MM.1S (cell line): ENCODE measurements at regions not wholly inside any gene's neighbourhood (a gene's known extent, or its start where the extent isn't known, plus 50 kb on each side); places are given as distances from the start of the nearest gene placed in this dataset.

ENCODE experiments used
- CTCF ChIP-seq: fragments of 300-600 bp; sonication (generic); IDR thresholded peaks from 2 replicates; pipeline ENCODE4 v1.5.1; 2016; ENCODE audit warnings: antibody characterized with exemption, low read length, mixed read lengths
- EZH2 ChIP-seq: fragments of 300-600 bp; sonication (generic); optimal IDR thresholded peaks from 2 replicates; pipeline ENCODE3; 2017; ENCODE audit warnings: low read depth, mild to moderate bottlenecking, antibody characterized with exemption, low read length, mixed read lengths
- EZH2phosphoT487 ChIP-seq: fragments of 300-600 bp; sonication (generic); IDR thresholded peaks from 2 replicates; pipeline ENCODE4 v1.6.1; 2018; ENCODE audit warnings: antibody characterized with exemption, low read length

- TF ChIP-seq CTCF (no peak), EZH2 (no peak), EZH2phosphoT487 (no peak)
Observed at GRCh38 chr10:78628976-78629375, 439.8 kb upstream of the ZMIZ1 start.
